OCI-LY1 (cell line): ENCODE measurements at regions not wholly inside any gene's neighbourhood (a gene's known extent, or its start where the extent isn't known, plus 50 kb on each side); places are given as distances from the start of the nearest gene placed in this dataset.

Experiments used
- EZH2 ChIP-seq: fragments of 200-600 bp; sonication (generic), shearing (Covaris generic); IDR thresholded peaks from 2 replicates; pipeline ENCODE4 v1.8.0; 2017; ENCODE audit warnings: borderline replicate concordance, mixed run types, mild to moderate bottlenecking, antibody characterized with exemption, low read length, moderate library complexity, mixed read lengths
- TF ChIP-seq, protein P1 (sequence below): fragments of 200-600 bp; sonication (generic), shearing (Covaris generic); IDR thresholded peaks from 2 replicates; pipeline ENCODE4 v1.5.1; 2017; ENCODE audit warnings: mild to moderate bottlenecking, antibody characterized with exemption, low read length, moderate library complexity, mixed read lengths

DNA sequence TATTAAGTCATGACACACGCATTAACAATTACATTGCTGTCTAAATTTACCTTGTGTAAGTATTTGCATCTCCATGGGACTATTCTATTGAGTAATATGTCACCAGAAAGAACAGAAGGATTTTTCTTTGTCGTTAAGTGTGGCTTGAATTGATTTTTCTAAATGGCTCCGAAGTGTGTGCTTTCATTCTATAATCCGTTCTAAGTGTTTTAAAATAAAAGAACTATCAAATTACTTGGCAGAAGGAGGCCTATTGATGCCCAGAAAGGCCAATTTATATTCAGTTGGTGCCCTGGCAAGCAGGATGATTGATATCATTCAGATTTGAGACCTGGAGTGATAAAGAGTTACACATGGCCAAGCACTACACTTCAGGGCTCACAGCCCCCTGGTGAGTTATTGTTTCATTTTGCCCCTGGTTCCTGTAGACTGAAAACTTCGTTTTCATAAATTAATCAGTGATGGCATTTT is 538.9 kb upstream of the ANO5 start:
- TF ChIP-seq, protein P1, sequence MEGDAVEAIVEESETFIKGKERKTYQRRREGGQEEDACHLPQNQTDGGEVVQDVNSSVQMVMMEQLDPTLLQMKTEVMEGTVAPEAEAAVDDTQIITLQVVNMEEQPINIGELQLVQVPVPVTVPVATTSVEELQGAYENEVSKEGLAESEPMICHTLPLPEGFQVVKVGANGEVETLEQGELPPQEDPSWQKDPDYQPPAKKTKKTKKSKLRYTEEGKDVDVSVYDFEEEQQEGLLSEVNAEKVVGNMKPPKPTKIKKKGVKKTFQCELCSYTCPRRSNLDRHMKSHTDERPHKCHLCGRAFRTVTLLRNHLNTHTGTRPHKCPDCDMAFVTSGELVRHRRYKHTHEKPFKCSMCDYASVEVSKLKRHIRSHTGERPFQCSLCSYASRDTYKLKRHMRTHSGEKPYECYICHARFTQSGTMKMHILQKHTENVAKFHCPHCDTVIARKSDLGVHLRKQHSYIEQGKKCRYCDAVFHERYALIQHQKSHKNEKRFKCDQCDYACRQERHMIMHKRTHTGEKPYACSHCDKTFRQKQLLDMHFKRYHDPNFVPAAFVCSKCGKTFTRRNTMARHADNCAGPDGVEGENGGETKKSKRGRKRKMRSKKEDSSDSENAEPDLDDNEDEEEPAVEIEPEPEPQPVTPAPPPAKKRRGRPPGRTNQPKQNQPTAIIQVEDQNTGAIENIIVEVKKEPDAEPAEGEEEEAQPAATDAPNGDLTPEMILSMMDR, result no peak
- no peak for TF ChIP-seq EZH2
